ENCODE measurements at regions not wholly inside any gene's neighbourhood (a gene's known extent, or its start where the extent isn't known, plus 50 kb on each side); places are given as distances from the start of the nearest gene placed in this dataset.

GRCh38 chr3:492586-493316, 296.2 kb downstream of the CHL1 start:
- no peak for TF ChIP-seq RFX5 (IDR thresholded peaks at IDR 0.05; ENCODE audit: low read depth, low read length)
- TF ChIP-seq, protein P1, sequence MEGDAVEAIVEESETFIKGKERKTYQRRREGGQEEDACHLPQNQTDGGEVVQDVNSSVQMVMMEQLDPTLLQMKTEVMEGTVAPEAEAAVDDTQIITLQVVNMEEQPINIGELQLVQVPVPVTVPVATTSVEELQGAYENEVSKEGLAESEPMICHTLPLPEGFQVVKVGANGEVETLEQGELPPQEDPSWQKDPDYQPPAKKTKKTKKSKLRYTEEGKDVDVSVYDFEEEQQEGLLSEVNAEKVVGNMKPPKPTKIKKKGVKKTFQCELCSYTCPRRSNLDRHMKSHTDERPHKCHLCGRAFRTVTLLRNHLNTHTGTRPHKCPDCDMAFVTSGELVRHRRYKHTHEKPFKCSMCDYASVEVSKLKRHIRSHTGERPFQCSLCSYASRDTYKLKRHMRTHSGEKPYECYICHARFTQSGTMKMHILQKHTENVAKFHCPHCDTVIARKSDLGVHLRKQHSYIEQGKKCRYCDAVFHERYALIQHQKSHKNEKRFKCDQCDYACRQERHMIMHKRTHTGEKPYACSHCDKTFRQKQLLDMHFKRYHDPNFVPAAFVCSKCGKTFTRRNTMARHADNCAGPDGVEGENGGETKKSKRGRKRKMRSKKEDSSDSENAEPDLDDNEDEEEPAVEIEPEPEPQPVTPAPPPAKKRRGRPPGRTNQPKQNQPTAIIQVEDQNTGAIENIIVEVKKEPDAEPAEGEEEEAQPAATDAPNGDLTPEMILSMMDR (IDR thresholded peaks at IDR 0.05 in 2 of 3, conservative IDR thresholded peaks at IDR 0.05 in 1 of 3; ENCODE audit: control insufficient read depth in 2 of 3, extremely low read depth in 1 of 3, insufficient read depth in 1 of 3, low read depth in 3 of 3, low read length in 3 of 3), result no peak
- TF ChIP-seq ZSCAN29 (IDR thresholded peaks at IDR 0.05), result no peak
- no peak for TF ChIP-seq SIN3A (IDR thresholded peaks at IDR 0.05; ENCODE audit: low read depth, low read length)
- TF ChIP-seq, protein P2, sequence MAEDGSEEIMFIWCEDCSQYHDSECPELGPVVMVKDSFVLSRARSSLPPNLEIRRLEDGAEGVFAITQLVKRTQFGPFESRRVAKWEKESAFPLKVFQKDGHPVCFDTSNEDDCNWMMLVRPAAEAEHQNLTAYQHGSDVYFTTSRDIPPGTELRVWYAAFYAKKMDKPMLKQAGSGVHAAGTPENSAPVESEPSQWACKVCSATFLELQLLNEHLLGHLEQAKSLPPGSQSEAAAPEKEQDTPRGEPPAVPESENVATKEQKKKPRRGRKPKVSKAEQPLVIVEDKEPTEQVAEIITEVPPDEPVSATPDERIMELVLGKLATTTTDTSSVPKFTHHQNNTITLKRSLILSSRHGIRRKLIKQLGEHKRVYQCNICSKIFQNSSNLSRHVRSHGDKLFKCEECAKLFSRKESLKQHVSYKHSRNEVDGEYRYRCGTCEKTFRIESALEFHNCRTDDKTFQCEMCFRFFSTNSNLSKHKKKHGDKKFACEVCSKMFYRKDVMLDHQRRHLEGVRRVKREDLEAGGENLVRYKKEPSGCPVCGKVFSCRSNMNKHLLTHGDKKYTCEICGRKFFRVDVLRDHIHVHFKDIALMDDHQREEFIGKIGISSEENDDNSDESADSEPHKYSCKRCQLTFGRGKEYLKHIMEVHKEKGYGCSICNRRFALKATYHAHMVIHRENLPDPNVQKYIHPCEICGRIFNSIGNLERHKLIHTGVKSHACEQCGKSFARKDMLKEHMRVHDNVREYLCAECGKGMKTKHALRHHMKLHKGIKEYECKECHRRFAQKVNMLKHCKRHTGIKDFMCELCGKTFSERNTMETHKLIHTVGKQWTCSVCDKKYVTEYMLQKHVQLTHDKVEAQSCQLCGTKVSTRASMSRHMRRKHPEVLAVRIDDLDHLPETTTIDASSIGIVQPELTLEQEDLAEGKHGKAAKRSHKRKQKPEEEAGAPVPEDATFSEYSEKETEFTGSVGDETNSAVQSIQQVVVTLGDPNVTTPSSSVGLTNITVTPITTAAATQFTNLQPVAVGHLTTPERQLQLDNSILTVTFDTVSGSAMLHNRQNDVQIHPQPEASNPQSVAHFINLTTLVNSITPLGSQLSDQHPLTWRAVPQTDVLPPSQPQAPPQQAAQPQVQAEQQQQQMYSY (CRISPR knock-in tag; IDR thresholded peaks at IDR 0.05), result no peak
- no peak for TF ChIP-seq MAX (IDR thresholded peaks at IDR 0.05; ENCODE audit: low read depth, low read length)
- no peak for TF ChIP-seq MYC (IDR thresholded peaks at IDR 0.05; ENCODE audit: insufficient read depth, insufficient read length, insufficient replicate concordance, low read length, severe bottlenecking)
- no peak for TF ChIP-seq RAD21 (IDR thresholded peaks at IDR 0.05; ENCODE audit: insufficient read depth, low read depth, low read length)
- no peak for TF ChIP-seq CHD4 (IDR thresholded peaks at IDR 0.05)
- no peak for TF ChIP-seq CBX5 (IDR thresholded peaks at IDR 0.05; ENCODE audit: low read depth)
- TF ChIP-seq EZH2 (IDR thresholded peaks at IDR 0.05; ENCODE audit: borderline replicate concordance, control insufficient read depth, low read depth, low read length), result no peak

All from GM12878 (cell line).